HEK293 (cell line): ENCODE measurements at regions not wholly inside any gene's neighbourhood (a gene's known extent, or its start where the extent isn't known, plus 50 kb on each side); places are given as distances from the start of the nearest gene placed in this dataset.

Experiments
- CTCF ChIP-seq: fragments of 450-650 bp; formaldehyde crosslinking; IDR thresholded peaks from 2 replicates; pipeline ENCODE4 v1.5.1; 2016; ENCODE audit warnings: missing biosample characterization, missing genetic modification characterization
- ZNF121 ChIP-seq: fragments of 450-650 bp; formaldehyde crosslinking; IDR thresholded peaks from 2 replicates; pipeline ENCODE4 v1.5.1; 2016; ENCODE audit warnings: missing biosample characterization, missing genetic modification characterization
- ZNF704 ChIP-seq: fragments of 450-650 bp; formaldehyde crosslinking; IDR thresholded peaks from 2 replicates; pipeline ENCODE4 v1.5.1; 2016; ENCODE audit warnings: missing biosample characterization, missing genetic modification characterization

- TF ChIP-seq CTCF (tag by site-specific recombination) (no peak), ZNF121 (tag by site-specific recombination) (no peak), ZNF704 (no peak)
Observed at GRCh38 chr3:148494451-148494850, 203.3 kb upstream of the AGTR1 start.
